Body of pancreas (tissue), 4 donors: ENCODE measurements at regions not wholly inside any gene's neighbourhood (a gene's known extent, or its start where the extent isn't known, plus 50 kb on each side); places are given as distances from the start of the nearest gene placed in this dataset.

ENCODE experiments used
- CTCF ChIP-seq, 7 experiments: fragments of 450-650 bp in 4 of 7; fragments of 200-600 bp in 3 of 7; sonication (generic) in 3 of 7; IDR thresholded peaks; one replicate each; pipeline ENCODE4 v1.5.1; 2016 to 2019; ENCODE audit warnings: antibody characterized with exemption in 7 of 7
- POLR2A ChIP-seq, 3 donors: fragments of 450-650 bp; IDR thresholded peaks; one replicate each; pipeline ENCODE4 v1.6.1; 2016; ENCODE audit warnings: antibody characterized with exemption in 3 of 3, mild to moderate bottlenecking in 2 of 3

- TF ChIP-seq CTCF (IDR thresholded peaks at IDR 0.05) (peak in 3 of 7 experiments; percentile 30 to 46 (median 35)), POLR2A (IDR thresholded peaks at IDR 0.05) (no peak)
These were observed 229.0 kb downstream of the STK31 start for GRCh38 chr7:23938937-23939552.
